OCI-LY7 (cell line): ENCODE measurements at regions not wholly inside any gene's neighbourhood (a gene's known extent, or its start where the extent isn't known, plus 50 kb on each side); places are given as distances from the start of the nearest gene placed in this dataset.

Source experiments
- BruUV-seq: library from RNA; stranded (reverse); fragments of 400-500 nt; replicated peaks from 2 replicates; lab custom pipeline; 2021; lab: Mats Ljungman, UMichigan
- CTCF ChIA-PET: fragments of 300-600 bp; sonication (Branson Sonifier 250); formaldehyde crosslinking; loops from one replicate; lab custom pipeline; 2022; ENCODE audit warnings: antibody characterized with exemption; ENCODE audit not compliant: unreplicated experiment; lab: Charles Lee
- POLR2A ChIA-PET: fragments of 300-600 bp; sonication (Branson Sonifier 250); formaldehyde crosslinking; loops from one replicate; lab custom pipeline; 2022; ENCODE audit warnings: antibody characterized with exemption; lab: Charles Lee
- DNase-seq: peaks from one replicate; pipeline ENCODE4 v3.0.0-alpha.2; 2015; ENCODE audit warnings: low spot score
- H2AFZ ChIP-seq: fragments of 200-600 bp; sonication (generic), shearing (Covaris generic); 2 replicates; pipeline ENCODE4 v1.6.1; 2014; ENCODE audit warnings: mild to moderate bottlenecking, antibody characterized with exemption, low read length, moderate library complexity
- H3K27ac ChIP-seq: fragments of 200-600 bp; sonication (generic); 2 replicates; pipeline ENCODE4 v1.5.1; 2014; ENCODE audit warnings: mixed run types, low read depth, mild to moderate bottlenecking, moderate library complexity, low read length, inconsistent platforms; ENCODE audit not compliant: poor library complexity, severe bottlenecking
- H3K36me3 ChIP-seq: fragments of 200-600 bp; sonication (generic); 2 replicates; pipeline ENCODE4 v1.6.1; 2014; ENCODE audit warnings: mild to moderate bottlenecking, antibody characterized with exemption, low read length, moderate library complexity, mixed read lengths; ENCODE audit not compliant: insufficient read depth
- H3K4me1 ChIP-seq: fragments of 200-600 bp; sonication (generic); 2 replicates; pipeline ENCODE4 v1.5.1; 2014; ENCODE audit warnings: mild to moderate bottlenecking, low read length; ENCODE audit not compliant: insufficient read depth, poor library complexity, severe bottlenecking
- H3K4me2 ChIP-seq: fragments of 200-600 bp; sonication (generic); 2 replicates; pipeline ENCODE4 v1.6.1; 2014; ENCODE audit warnings: mild to moderate bottlenecking, low read length
- H3K4me3 ChIP-seq: fragments of 200-600 bp; sonication (generic); 2 replicates; pipeline ENCODE4 v1.5.1; 2014; ENCODE audit warnings: mild to moderate bottlenecking, low read depth, low read length; ENCODE audit not compliant: poor library complexity, severe bottlenecking
- H3K79me2 ChIP-seq: fragments of 200-600 bp; sonication (generic); 2 replicates; pipeline ENCODE4 v1.6.1; 2016; ENCODE audit warnings: low read depth, mild to moderate bottlenecking, low read length, moderate library complexity, mixed read lengths; ENCODE audit not compliant: insufficient read depth
- H3K9me2 ChIP-seq: fragments of 200-600 bp; sonication (generic); 2 replicates; pipeline ENCODE4 v1.6.1; 2016; ENCODE audit warnings: mild to moderate bottlenecking, low read length, mixed read lengths; ENCODE audit not compliant: insufficient read depth
- H3K9me3 ChIP-seq: fragments of 200-600 bp; sonication (generic); 2 replicates; pipeline ENCODE4 v1.6.1; 2014; ENCODE audit warnings: mild to moderate bottlenecking, mixed run types, low read length, mixed read lengths
- H4K20me1 ChIP-seq: fragments of 200-600 bp; sonication (generic); 2 replicates; pipeline ENCODE4 v1.6.1; 2014; ENCODE audit warnings: mild to moderate bottlenecking, antibody characterized with exemption, low read length, moderate library complexity, mixed read lengths; ENCODE audit not compliant: insufficient read depth
- EZH2phosphoT487 ChIP-seq: fragments of 200-600 bp; sonication (generic); IDR thresholded peaks from 2 replicates; pipeline ENCODE4 v1.6.1; 2018; ENCODE audit warnings: low read depth, borderline replicate concordance, mild to moderate bottlenecking, mixed run types, antibody characterized with exemption, low read length, moderate library complexity, mixed read lengths
- intact Hi-C: fragments of 100-400 bp; cut with micrococcal nuclease; formaldehyde crosslinking; loops from one replicate; pipeline ENCODE4 v1.10.0; 2022; ENCODE audit not compliant: unreplicated experiment
- TF ChIP-seq, protein P1 (sequence below): fragments of 200-600 bp; sonication (generic); conservative IDR thresholded peaks from 2 replicates; pipeline ENCODE4 v1.5.1; 2014; ENCODE audit warnings: mild to moderate bottlenecking, antibody characterized with exemption, low read length, moderate library complexity, mixed read lengths

DNA sequence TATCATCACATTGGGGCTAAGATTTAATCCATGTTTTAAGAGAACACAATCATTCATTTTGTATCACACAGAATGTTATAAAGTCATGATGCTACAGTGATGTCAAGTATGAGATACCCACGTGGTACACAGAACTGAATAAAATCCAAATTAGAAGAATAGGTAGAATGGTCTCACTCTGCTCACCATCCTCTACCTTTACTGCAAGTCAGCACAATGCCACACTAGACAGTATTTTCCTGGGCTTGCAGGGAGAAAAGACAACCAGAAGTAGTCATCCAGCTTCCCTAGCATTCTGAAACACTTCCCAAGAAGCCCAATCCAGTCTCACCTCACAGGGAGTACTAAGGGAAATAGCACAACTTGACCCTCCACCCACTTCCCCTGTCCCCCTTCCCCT, 856.2 kb upstream of the NRXN1 start:
- intact Hi-C loops = no loop called here
- no TSS peak for BruUV-seq

DNA sequence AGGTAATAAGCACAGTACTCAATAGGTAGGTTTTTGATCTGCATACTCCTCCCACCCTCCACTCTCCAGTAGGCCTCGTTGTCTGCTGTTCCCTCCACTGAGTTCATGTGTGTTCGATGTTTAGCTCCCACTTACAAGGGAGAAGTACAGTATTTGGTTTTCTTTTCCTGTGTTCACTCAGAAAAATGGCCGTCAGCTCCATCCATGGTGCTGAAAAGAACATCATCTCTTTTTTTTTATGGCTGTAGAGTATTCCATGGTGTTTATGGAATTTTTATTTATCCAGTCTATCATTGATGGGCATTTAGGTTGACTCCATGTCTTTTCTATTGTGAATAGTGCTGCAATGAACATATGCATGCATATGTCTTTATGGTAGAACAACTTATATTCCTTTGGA, 849.7 kb upstream of the NRXN1 start:
- BruUV-seq = no TSS peak
- no peaks in the 10 kb centered on the region for H3K79me2 ChIP-seq
- H3K4me2 ChIP-seq = no peak overlapping the region
- ChIA-PET POLR2A (interaction anchor here (1.1 kb wide), 1 partner anchor 11 kb away, joined by 3 read pairs; no protein-coding TSS in a partner anchor), CTCF (no interaction called here)
- intact Hi-C loops = no loop called here
- H3K36me3 ChIP-seq = no peaks in the 10 kb centered on the region
- H3K4me3 ChIP-seq = no peak overlapping the region
- TF ChIP-seq, protein P1, sequence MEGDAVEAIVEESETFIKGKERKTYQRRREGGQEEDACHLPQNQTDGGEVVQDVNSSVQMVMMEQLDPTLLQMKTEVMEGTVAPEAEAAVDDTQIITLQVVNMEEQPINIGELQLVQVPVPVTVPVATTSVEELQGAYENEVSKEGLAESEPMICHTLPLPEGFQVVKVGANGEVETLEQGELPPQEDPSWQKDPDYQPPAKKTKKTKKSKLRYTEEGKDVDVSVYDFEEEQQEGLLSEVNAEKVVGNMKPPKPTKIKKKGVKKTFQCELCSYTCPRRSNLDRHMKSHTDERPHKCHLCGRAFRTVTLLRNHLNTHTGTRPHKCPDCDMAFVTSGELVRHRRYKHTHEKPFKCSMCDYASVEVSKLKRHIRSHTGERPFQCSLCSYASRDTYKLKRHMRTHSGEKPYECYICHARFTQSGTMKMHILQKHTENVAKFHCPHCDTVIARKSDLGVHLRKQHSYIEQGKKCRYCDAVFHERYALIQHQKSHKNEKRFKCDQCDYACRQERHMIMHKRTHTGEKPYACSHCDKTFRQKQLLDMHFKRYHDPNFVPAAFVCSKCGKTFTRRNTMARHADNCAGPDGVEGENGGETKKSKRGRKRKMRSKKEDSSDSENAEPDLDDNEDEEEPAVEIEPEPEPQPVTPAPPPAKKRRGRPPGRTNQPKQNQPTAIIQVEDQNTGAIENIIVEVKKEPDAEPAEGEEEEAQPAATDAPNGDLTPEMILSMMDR = no peak
- TF ChIP-seq EZH2phosphoT487 = no peak
- no peaks in the 10 kb centered on the region for H4K20me1 ChIP-seq
- no peaks in the 10 kb centered on the region for H3K4me1 ChIP-seq
- H3K9me3 ChIP-seq = peaks cover 8% of the 10 kb centered on the region; the same call in 1 of the 2 replicates
- no peak overlapping the region for H2AFZ ChIP-seq
- no peaks in the 10 kb centered on the region for H3K9me2 ChIP-seq
- H3K27ac ChIP-seq = no peak overlapping the region
- DNase-seq = no peak

More for the DNA sequence above, 856.2 kb upstream of the NRXN1 start:
- Histone ChIP-seq H2AFZ (no peak overlapping the region), H3K4me3 (no peak overlapping the region), H4K20me1 (no peaks in the 10 kb centered on the region), H3K27ac (no peak overlapping the region), H3K9me3 (no peaks in the 10 kb centered on the region), H3K36me3 (no peaks in the 10 kb centered on the region), H3K4me2 (no peak overlapping the region), H3K9me2 (no peaks in the 10 kb centered on the region), H3K4me1 (no peaks in the 10 kb centered on the region), H3K79me2 (no peaks in the 10 kb centered on the region)
- TF ChIP-seq EZH2phosphoT487 = no peak
- TF ChIP-seq, protein P1 = no peak
- DNase-seq = no peak
- CTCF ChIA-PET = no interaction called here
- POLR2A ChIA-PET = no interaction called here

DNA sequence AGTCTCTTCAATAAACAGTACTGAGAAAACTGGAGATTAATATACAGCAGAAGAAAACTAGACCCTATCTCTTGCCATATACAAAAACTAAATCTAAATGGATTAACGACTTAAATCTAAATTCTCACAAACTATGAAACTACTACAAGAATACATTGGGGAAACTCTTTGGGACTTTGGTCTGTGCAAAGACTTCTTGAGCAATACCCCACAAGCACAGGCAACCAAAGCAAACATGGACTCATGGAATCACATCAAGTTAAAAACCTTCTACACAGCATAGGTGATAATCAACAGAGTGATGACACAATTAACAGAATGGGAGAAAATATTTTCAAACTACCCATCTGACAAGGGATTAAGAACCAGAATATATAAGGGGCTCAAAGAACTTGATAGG, 848.2 kb upstream of the NRXN1 start:
- Histone ChIP-seq H3K79me2 (no peaks in the 10 kb centered on the region), H3K4me1 (no peaks in the 10 kb centered on the region), H3K9me2 (no peaks in the 10 kb centered on the region), H4K20me1 (no peaks in the 10 kb centered on the region), H3K4me3 (no peak overlapping the region), H3K4me2 (no peak overlapping the region), H3K36me3 (no peaks in the 10 kb centered on the region), H2AFZ (no peak overlapping the region), H3K27ac (no peak overlapping the region), H3K9me3 (peaks cover 8% of the 10 kb centered on the region; the same call in 1 of the 2 replicates)
- DNase-seq = no peak
- BruUV-seq = no TSS peak
- POLR2A ChIA-PET = no interaction called here
- CTCF ChIA-PET = no interaction called here
- intact Hi-C loops = no loop called here
- no peak for TF ChIP-seq EZH2phosphoT487
- TF ChIP-seq, protein P1 = no peak
